ENCODE measurements at regions not wholly inside any gene's neighbourhood (a gene's known extent, or its start where the extent isn't known, plus 50 kb on each side); places are given as distances from the start of the nearest gene placed in this dataset.

- TF ChIP-seq HDAC6 (IDR thresholded peaks at IDR 0.05; ENCODE audit: low read depth, low read length) (no peak), PHF8 (conservative IDR thresholded peaks at IDR 0.05; ENCODE audit: low read depth, low read length) (no peak), POLR2AphosphoS5 (IDR thresholded peaks at IDR 0.05; ENCODE audit: low read depth, low read length) (no peak), SP1 (IDR thresholded peaks at IDR 0.05; ENCODE audit: low read depth, low read length) (no peak), POLR2A (IDR thresholded peaks at IDR 0.05; ENCODE audit: control extremely low read depth in 1 of 2, low read depth in 2 of 2, low read length in 2 of 2) (no peak), SAP30 (IDR thresholded peaks at IDR 0.05; ENCODE audit: insufficient read depth, insufficient replicate concordance, low read length) (no peak), EZH2 (IDR thresholded peaks at IDR 0.05; ENCODE audit: low read depth, low read length, severe bottlenecking) (no peak), TAF1 (IDR thresholded peaks at IDR 0.05; ENCODE audit: low read depth, low read length) (no peak), JUND (IDR thresholded peaks at IDR 0.05; ENCODE audit: low read length) (no peak)
- TF ChIP-seq, protein P1, sequence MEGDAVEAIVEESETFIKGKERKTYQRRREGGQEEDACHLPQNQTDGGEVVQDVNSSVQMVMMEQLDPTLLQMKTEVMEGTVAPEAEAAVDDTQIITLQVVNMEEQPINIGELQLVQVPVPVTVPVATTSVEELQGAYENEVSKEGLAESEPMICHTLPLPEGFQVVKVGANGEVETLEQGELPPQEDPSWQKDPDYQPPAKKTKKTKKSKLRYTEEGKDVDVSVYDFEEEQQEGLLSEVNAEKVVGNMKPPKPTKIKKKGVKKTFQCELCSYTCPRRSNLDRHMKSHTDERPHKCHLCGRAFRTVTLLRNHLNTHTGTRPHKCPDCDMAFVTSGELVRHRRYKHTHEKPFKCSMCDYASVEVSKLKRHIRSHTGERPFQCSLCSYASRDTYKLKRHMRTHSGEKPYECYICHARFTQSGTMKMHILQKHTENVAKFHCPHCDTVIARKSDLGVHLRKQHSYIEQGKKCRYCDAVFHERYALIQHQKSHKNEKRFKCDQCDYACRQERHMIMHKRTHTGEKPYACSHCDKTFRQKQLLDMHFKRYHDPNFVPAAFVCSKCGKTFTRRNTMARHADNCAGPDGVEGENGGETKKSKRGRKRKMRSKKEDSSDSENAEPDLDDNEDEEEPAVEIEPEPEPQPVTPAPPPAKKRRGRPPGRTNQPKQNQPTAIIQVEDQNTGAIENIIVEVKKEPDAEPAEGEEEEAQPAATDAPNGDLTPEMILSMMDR (IDR thresholded peaks at IDR 0.05; ENCODE audit: control extremely low read depth in 1 of 3, insufficient read depth in 1 of 3, low read depth in 1 of 3, low read length in 3 of 3), result no peak
- TF ChIP-seq, protein P2, sequence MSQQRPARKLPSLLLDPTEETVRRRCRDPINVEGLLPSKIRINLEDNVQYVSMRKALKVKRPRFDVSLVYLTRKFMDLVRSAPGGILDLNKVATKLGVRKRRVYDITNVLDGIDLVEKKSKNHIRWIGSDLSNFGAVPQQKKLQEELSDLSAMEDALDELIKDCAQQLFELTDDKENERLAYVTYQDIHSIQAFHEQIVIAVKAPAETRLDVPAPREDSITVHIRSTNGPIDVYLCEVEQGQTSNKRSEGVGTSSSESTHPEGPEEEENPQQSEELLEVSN (IDR thresholded peaks at IDR 0.05), result no peak
Observed at GRCh38 chr7:26989897-26990670, 105.7 kb downstream of the HOXA1 start.
